ENCODE measurements at regions not wholly inside any gene's neighbourhood (a gene's known extent, or its start where the extent isn't known, plus 50 kb on each side); places are given as distances from the start of the nearest gene placed in this dataset.
"Not testable (repeated sequence)": the region's sequence is repeated elsewhere in the genome, so short reads cannot be mapped to it uniquely, and the experiment has no call there.

GRCh38 chr5:12675959-12676358, 771.7 kb upstream of the CTNND2 start:
- DNase-seq, result no peak
- H3K9me3 ChIP-seq, result no peaks in the 10 kb centered on the region
- TF ChIP-seq CTCF (IDR thresholded peaks at IDR 0.05), result no peak
- no peaks in the 10 kb centered on the region for H3K36me3 ChIP-seq (ENCODE audit: insufficient read depth in 1 of 2, low read depth in 1 of 2)
- intact Hi-C loops (cut with DNase I), result no loop called here
- no peaks in the 10 kb centered on the region for H3K4me1 ChIP-seq
- no peak for ATAC-seq
- WGBS, 3 donors, result 84 to 90% (median 86%) methylated on average over 6 of the region's 6 CpGs
- no peak overlapping the region for H3K27ac ChIP-seq
- H3K4me3 ChIP-seq, result no peak overlapping the region
- H3K27me3 ChIP-seq (ENCODE audit: insufficient read depth in 3 of 3, low read length in 2 of 3), result no peaks in the 10 kb centered on the region

- no peaks in the 10 kb centered on the region for H3K27me3 ChIP-seq (ENCODE audit: insufficient read depth in 3 of 3, low read length in 2 of 3)
- DNase-seq (no peak), ATAC-seq (no peak)
- H3K27ac ChIP-seq, result no peak overlapping the region
- no peaks in the 10 kb centered on the region for H3K4me1 ChIP-seq
- intact Hi-C loops (cut with DNase I), result no loop called here
- TF ChIP-seq CTCF (IDR thresholded peaks at IDR 0.05), result no peak
- no peak overlapping the region for H3K4me3 ChIP-seq
- H3K36me3 ChIP-seq (ENCODE audit: insufficient read depth in 1 of 2, low read depth in 1 of 2), result no peaks in the 10 kb centered on the region
- no peaks in the 10 kb centered on the region for H3K9me3 ChIP-seq
- WGBS, 3 donors, result 80 to 93% (median 81%) methylated on average over 3 of the region's 3 CpGs
Measured at GRCh38 chr5:12672141-12672540, 767.9 kb upstream of the CTNND2 start.

- no peak for ATAC-seq
- no peak overlapping the region for H3K4me3 ChIP-seq
- no peak overlapping the region for H3K27ac ChIP-seq
- no peaks in the 10 kb centered on the region for H3K9me3 ChIP-seq
- H3K4me1 ChIP-seq, result no peaks in the 10 kb centered on the region
- intact Hi-C loops (cut with DNase I), result no loop called here
- no peaks in the 10 kb centered on the region for H3K27me3 ChIP-seq (ENCODE audit: insufficient read depth in 3 of 3, low read length in 2 of 3)
- H3K36me3 ChIP-seq (ENCODE audit: insufficient read depth in 1 of 2, low read depth in 1 of 2), result no peaks in the 10 kb centered on the region
- no peak for DNase-seq
- no peak for TF ChIP-seq CTCF (IDR thresholded peaks at IDR 0.05)
- WGBS, 3 donors, result 80 to 85% (median 81%) methylated on average over 2 of the region's 2 CpGs
Measured at GRCh38 chr5:12669326-12669725, 765.1 kb upstream of the CTNND2 start.

GRCh38 chr5:12668564-12668963, 764.3 kb upstream of the CTNND2 start:
- Histone ChIP-seq H3K4me1 (no peaks in the 10 kb centered on the region), H3K27me3 (ENCODE audit: insufficient read depth in 3 of 3, low read length in 2 of 3) (no peaks in the 10 kb centered on the region), H3K27ac (no peak overlapping the region), H3K9me3 (no peaks in the 10 kb centered on the region), H3K4me3 (no peak overlapping the region), H3K36me3 (ENCODE audit: insufficient read depth in 1 of 2, low read depth in 1 of 2) (no peaks in the 10 kb centered on the region)
- WGBS, 3 donors, result 64 to 74% (median 69%) methylated on average over 4 of the region's 4 CpGs
- DNase-seq (no peak), ATAC-seq (no peak)
- intact Hi-C loops (cut with DNase I), result no loop called here
- TF ChIP-seq CTCF (IDR thresholded peaks at IDR 0.05), result no peak

- H3K36me3 ChIP-seq (ENCODE audit: insufficient read depth in 1 of 2, low read depth in 1 of 2); H3K27me3 ChIP-seq (ENCODE audit: insufficient read depth in 3 of 3, low read length in 2 of 3); H3K4me3 ChIP-seq; ATAC-seq; intact Hi-C loops (cut with DNase I); DNase-seq; H3K27ac ChIP-seq; H3K9me3 ChIP-seq; H3K4me1 ChIP-seq: not testable (repeated sequence)
- WGBS, 3 donors, result 82 to 90% (median 86%) methylated on average over 12 of the region's 12 CpGs
Measured at GRCh38 chr5:12667818-12668217, 763.6 kb upstream of the CTNND2 start.

GRCh38 chr5:12665772-12666171, 761.5 kb upstream of the CTNND2 start:
- ATAC-seq; H3K27me3 ChIP-seq (ENCODE audit: insufficient read depth in 3 of 3, low read length in 2 of 3); DNase-seq; intact Hi-C loops (cut with DNase I); H3K4me3 ChIP-seq; H3K9me3 ChIP-seq; H3K27ac ChIP-seq; H3K4me1 ChIP-seq; H3K36me3 ChIP-seq (ENCODE audit: insufficient read depth in 1 of 2, low read depth in 1 of 2): not testable (repeated sequence)
- 84 to 90% (median 89%) methylated on average over 8 of the region's 13 CpGs for WGBS, 3 donors
